Heart right ventricle (tissue), 16 donors: ENCODE measurements at regions not wholly inside any gene's neighbourhood (a gene's known extent, or its start where the extent isn't known, plus 50 kb on each side); places are given as distances from the start of the nearest gene placed in this dataset.

ENCODE experiments used
- ATAC-seq, 8 donors: fragments of 200-7000 bp; cut with Tn5 transposase; one replicate each; pipeline ENCODE4 v1.9.1; 2020; ENCODE audit warnings: mild to moderate bottlenecking in 8 of 8, moderate library complexity in 8 of 8, moderate number of reproducible peaks in 1 of 8
- DNase-seq, 2 donors: peaks; one replicate each; pipeline ENCODE4 v3.0.0-alpha.2; 2020
- H3K27ac ChIP-seq, 10 donors: fragments of 200-600 bp; sonication (generic) in 2 of 10; one replicate each; pipeline versions ENCODE4 v1.5.0 to v1.8.0; 2020 to 2022; ENCODE audit warnings: mild to moderate bottlenecking in 3 of 10
- H3K27me3 ChIP-seq, 7 donors: fragments of 200-600 bp; one replicate each; pipeline ENCODE4 v1.8.0; 2021 to 2022; ENCODE audit warnings: mild to moderate bottlenecking in 2 of 7
- H3K36me3 ChIP-seq, 9 donors: fragments of 200-600 bp; sonication (generic) in 1 of 9; one replicate each; pipeline versions ENCODE4 v1.5.0 to v1.8.0; 2020 to 2022; ENCODE audit warnings: mild to moderate bottlenecking in 2 of 9
- H3K4me1 ChIP-seq, 9 donors: fragments of 200-600 bp; sonication (generic) in 1 of 9; one replicate each; pipeline versions ENCODE4 v1.5.0 to v1.8.0; 2020 to 2022; ENCODE audit warnings: mild to moderate bottlenecking in 4 of 9
- H3K4me3 ChIP-seq, 10 donors: fragments of 200-600 bp; sonication (generic) in 2 of 10; one replicate each; pipeline versions ENCODE4 v1.5.0 to v1.8.0; 2020 to 2022; ENCODE audit warnings: mild to moderate bottlenecking in 7 of 10, moderate library complexity in 2 of 10
- H3K9me3 ChIP-seq, 11 donors: fragments of 200-600 bp in 10 of 11; sonication (generic) in 2 of 11; one replicate each; pipeline versions ENCODE4 v1.5.0 to v1.8.0; 2013 to 2022; ENCODE audit warnings: mild to moderate bottlenecking in 2 of 11, control low read depth in 1 of 11, moderate library complexity in 1 of 11
- WGBS, 2 donors: extraction: QIAGEN DNeasy Blood & Tissue Kit; methylation state at CpG; one replicate each; pipeline ENCODE4 v1.1.7; 2013; ENCODE audit warnings: inconsistent platforms in 1 of 2; 5-methylcytosine and 5-hydroxymethylcytosine counted together
- intact Hi-C, 10 donors: fragments of 100-400 bp; cut with DNase I; formaldehyde crosslinking; loops; one replicate each; pipeline versions ENCODE4 v1.11.1 to v1.14.2; 2022
- TF ChIP-seq, protein P1 (sequence below), 9 donors: fragments of 200-600 bp; sonication (generic) in 2 of 9; IDR thresholded peaks; one replicate each; pipeline versions ENCODE4 v1.5.0 to v1.8.0; 2021 to 2022; ENCODE audit warnings: antibody characterized with exemption in 9 of 9, mild to moderate bottlenecking in 5 of 9, moderate library complexity in 1 of 9
- donor health status: Arrhythmogenic right ventricular cardiomyopathy.
- donor health status: ischemic (EF 13 %, LVEDD 7.1; RV severe dilation, severe dysfunction).
- donor health status: healthy with polysubstance abuse.
- donor health status: DM: no; HTN: yes; CAD: no.
- donor health status: DM: no; HTN: no; CAD: no.
- donor health status: ischemic (EF 25% LVEDD 6.9; RV normal size, moderate dysfunction).
- donor health status: ischemic (EF 25% LVEDD 5.7; RV mildly dilated, moderate dysfunction).
- donor health status: healthy.
- donor health status: DM: yes; HTN: yes; CAD: no.
- donor health status: Ischemic cardiomyopathy.
- donor health status: ischemic (EF 35%, LVEDD 5.7; RV mildly dilated, moderate dysfunction).
- donor health status: nonischemic (EF 11% LVEDD 7.7; RV severe dilation, severe dysfunction).
- donor health status: DM: yes; HTN: yes; CAD: no.
- donor health status: PGD.
- donor health status: ischemic (EF 29% LVEDD 5.4; RV normal size, mild dysfunction).
- donor health status: nonischemic (EF 23%, LVEDD 6.1; RV moderate dilation, normal function).

DNA sequence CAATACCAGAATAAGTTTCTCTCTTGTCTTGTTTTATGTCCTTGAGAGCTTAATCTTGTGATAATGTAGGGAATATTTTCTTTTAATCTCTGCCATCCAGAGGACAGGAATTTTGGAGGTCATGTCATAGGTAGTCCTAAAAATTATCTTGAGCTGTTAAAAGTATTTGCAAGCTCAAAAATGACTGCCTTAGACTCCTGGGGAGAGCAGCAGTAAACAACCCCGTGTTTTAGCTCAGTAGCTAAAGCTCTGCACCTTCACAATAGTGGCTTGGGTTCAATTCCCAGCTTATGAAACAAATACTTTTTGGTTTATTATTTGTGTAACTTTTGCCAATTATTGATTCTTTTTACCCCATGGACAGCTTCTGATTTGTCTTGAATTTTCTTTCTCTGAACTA, 99.4 kb upstream of the OLFM3 start:
- no peaks in the 10 kb centered on the region for H3K9me3 ChIP-seq
- TF ChIP-seq, protein P1, sequence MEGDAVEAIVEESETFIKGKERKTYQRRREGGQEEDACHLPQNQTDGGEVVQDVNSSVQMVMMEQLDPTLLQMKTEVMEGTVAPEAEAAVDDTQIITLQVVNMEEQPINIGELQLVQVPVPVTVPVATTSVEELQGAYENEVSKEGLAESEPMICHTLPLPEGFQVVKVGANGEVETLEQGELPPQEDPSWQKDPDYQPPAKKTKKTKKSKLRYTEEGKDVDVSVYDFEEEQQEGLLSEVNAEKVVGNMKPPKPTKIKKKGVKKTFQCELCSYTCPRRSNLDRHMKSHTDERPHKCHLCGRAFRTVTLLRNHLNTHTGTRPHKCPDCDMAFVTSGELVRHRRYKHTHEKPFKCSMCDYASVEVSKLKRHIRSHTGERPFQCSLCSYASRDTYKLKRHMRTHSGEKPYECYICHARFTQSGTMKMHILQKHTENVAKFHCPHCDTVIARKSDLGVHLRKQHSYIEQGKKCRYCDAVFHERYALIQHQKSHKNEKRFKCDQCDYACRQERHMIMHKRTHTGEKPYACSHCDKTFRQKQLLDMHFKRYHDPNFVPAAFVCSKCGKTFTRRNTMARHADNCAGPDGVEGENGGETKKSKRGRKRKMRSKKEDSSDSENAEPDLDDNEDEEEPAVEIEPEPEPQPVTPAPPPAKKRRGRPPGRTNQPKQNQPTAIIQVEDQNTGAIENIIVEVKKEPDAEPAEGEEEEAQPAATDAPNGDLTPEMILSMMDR (IDR thresholded peaks at IDR 0.05) = no peak
- H3K4me3 ChIP-seq = no peak overlapping the region
- no peaks in the 10 kb centered on the region for H3K36me3 ChIP-seq
- 48 to 65% methylated on average over 1 of the region's 1 CpG for WGBS, 2 donors
- intact Hi-C loops = no loop called here
- H3K4me1 ChIP-seq = no peaks in the 10 kb centered on the region
- no peak overlapping the region for H3K27ac ChIP-seq
- ATAC-seq (no peak), DNase-seq (no peak)
- no peaks in the 10 kb centered on the region for H3K27me3 ChIP-seq

DNA sequence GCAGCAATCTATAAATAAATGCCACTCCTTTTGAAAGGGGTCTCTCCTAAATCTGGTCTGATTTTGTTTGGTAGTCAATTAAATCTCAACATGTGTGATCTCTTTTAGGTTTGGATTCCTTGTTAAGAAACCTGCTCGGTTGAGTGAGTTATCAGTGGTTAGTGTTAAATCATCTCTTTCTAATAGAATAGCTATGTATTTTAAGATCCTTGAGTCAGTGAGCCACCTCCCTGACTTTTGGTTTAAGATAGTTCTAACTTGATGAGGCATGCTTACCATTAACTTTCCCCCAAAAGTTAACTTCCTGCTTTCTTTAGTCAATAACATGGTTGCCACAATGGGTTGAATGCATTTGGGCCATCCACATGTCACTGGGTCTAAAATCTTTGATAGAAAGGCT, 93.1 kb upstream of the OLFM3 start:
- H3K4me1 ChIP-seq = no peaks in the 10 kb centered on the region
- WGBS, 2 donors = 79 to 98% methylated on average over 1 of the region's 1 CpG
- no peaks in the 10 kb centered on the region for H3K36me3 ChIP-seq
- no peak overlapping the region for H3K27ac ChIP-seq
- DNase-seq (no peak), ATAC-seq (no peak)
- intact Hi-C loops = no loop called here
- no peak overlapping the region for H3K4me3 ChIP-seq
- TF ChIP-seq, protein P1 (IDR thresholded peaks at IDR 0.05) = no peak
- no peaks in the 10 kb centered on the region for H3K27me3 ChIP-seq
- H3K9me3 ChIP-seq = peaks cover 0 to 11% (median 0%) of the 10 kb centered on the region in 11 donors

DNA sequence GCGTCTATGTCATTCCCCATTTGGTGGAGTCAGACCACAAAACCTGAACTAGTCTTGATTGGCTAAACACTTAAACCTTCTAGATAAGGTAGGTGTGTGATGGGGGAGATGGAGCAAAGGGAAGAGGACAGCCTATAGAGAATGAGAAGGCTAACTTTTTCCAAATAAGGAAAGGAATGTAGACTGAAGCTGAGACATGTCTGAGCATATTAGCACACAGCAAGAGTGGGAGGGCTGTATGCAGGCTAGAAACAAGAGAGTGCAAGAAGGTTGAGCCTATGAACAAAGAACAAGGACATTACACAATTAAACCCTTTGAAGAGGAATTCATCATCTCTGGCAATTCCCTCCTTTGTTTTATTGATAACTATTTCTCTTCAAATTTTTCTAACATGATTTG, 89.2 kb upstream of the OLFM3 start:
- ATAC-seq (no peak), DNase-seq (no peak)
- H3K36me3 ChIP-seq = no peaks in the 10 kb centered on the region
- intact Hi-C loops = no loop called here
- H3K27ac ChIP-seq = no peak overlapping the region
- 86 to 89% methylated on average over 1 of the region's 1 CpG for WGBS, 2 donors
- H3K4me3 ChIP-seq = no peak overlapping the region
- TF ChIP-seq, protein P1 (IDR thresholded peaks at IDR 0.05) = no peak
- no peaks in the 10 kb centered on the region for H3K27me3 ChIP-seq
- H3K4me1 ChIP-seq = no peaks in the 10 kb centered on the region
- peaks cover 0 to 11% (median 0%) of the 10 kb centered on the region in 11 donors for H3K9me3 ChIP-seq

DNA sequence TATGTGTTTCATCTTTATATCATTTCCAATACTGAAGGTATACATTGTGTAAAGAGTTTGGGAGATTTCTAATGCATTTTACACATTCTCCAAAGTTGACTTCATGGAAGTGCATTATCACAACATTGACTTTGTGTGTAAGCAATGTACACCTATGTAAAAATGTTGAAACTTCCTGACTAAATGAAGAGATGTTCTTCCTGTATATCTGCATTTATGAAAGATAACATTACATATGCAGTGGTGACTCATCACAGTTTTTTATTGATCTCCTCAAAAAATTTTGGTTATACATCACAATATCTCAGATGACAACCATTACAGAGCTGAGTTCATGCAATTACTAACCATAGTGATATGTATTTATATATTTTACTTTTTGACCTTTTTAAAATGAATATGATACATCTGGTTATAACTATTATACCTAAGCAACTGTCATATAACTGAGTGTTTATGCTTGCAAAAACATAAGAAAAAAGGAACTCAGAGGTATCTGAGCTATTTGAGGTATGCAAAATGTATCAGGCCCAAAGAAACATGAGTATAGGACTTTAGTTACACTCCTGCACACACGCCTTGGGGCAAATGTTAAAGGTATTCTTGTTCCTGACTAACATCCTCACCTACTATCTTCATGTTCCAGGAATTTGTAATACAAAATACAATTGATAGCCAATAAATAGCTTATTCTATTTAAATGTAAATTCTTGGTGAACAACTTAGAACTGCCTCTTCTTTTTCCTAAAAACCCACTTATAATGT, 88.2 kb upstream of the OLFM3 start:
- H3K9me3 ChIP-seq = peaks cover 0 to 11% (median 0%) of the 10 kb centered on the region in 11 donors

More for the DNA sequence above, 88.2 kb upstream of the OLFM3 start:
- DNase-seq = no peak
- Histone ChIP-seq H3K36me3 (no peaks in the 10 kb centered on the region), H3K4me1 (no peaks in the 10 kb centered on the region), H3K27ac (no peak overlapping the region), H3K27me3 (no peaks in the 10 kb centered on the region), H3K4me3 (no peak overlapping the region)
- WGBS, 2 donors = 83 to 90% methylated on average over 1 of the region's 1 CpG
- no peak for ATAC-seq
- TF ChIP-seq, protein P1 (IDR thresholded peaks at IDR 0.05) = no peak
- intact Hi-C loops = no loop called here
